HG03108 (cell line): ENCODE measurements at regions not wholly inside any gene's neighbourhood (a gene's known extent, or its start where the extent isn't known, plus 50 kb on each side); places are given as distances from the start of the nearest gene placed in this dataset.
"Not testable (repeated sequence)": the region's sequence is repeated elsewhere in the genome, so short reads cannot be mapped to it uniquely, and the experiment has no call there.

Source experiments
- ATAC-seq: cut with Tn5 transposase; IDR thresholded peaks from one replicate; pipeline ENCODE4 v1.9.1; 2021; ENCODE audit warnings: moderate library complexity; ENCODE audit not compliant: unreplicated experiment

GRCh38 chr6:74891349-74891831, 314.5 kb downstream of the COL12A1 start:
- ATAC-seq = no peak

GRCh38 chr6:74889635-74890034, 316.2 kb downstream of the COL12A1 start:
- no peak for ATAC-seq

DNA sequence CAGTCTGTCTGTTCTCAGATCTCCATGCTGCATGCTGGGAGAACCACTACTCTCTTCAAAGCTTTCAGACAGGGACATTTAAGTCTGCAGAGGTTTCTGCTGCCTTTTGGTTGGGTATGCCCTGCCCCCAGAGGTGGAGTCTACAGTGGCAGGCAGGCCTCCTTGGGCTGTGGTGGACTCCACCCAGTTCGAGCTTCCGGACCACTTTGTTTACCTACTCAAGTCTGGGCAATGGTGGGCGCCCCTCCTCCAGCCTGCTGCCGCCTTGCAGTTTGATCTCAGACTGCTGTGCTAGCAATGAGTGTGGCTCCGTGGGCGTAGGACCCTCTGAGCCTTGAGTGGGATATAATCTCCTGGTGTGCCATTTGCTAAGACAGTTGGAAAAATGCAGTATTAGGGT, 317.1 kb downstream of the COL12A1 start:
- not testable (repeated sequence) for ATAC-seq

GRCh38 chr6:74879976-74880375, 325.9 kb downstream of the COL12A1 start:
- ATAC-seq = no peak

DNA sequence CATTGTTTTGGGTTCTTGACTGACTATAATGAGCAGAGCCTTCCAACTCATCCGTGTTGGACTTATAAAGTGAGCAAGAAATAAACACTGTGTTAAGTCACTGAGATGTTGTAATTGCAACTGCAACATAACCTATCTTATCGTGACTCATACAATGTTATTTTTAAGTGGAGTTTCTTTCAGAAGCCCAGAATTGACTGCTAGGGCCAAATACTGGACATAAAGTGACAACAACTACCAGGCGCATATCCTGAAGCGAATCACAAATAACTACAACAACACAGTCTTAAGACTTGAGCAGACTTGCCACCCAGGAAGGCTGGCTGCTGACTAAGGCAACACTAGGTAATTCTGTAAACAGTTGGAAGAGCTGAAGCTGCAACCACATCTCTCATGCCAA, 326.6 kb downstream of the COL12A1 start:
- ATAC-seq = no peak

- no peak for ATAC-seq
These were observed 330.7 kb downstream of the COL12A1 start for GRCh38 chr6:74875193-74875592.

- ATAC-seq = no peak
These were observed 332.9 kb downstream of the COL12A1 start for GRCh38 chr6:74872754-74873476.

DNA sequence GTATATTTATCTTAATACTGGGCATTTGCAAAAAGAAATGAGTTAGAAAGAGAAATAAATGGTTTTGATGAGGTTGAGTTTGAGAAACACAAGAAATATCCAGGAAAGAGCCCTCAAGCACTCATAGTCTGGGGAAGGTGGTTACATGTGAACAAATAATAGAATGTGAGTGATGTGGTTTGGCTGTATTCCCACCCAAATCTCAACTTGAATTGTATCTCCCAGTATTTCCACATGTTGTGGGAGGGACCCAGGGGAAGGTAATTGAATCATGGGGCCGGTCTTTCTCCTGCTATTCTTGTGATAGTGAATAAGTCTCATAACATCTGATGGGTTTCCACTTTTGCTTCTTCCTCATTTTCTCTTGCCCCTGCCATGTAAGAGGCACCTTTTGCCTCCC, 334.1 kb downstream of the COL12A1 start:
- no peak for ATAC-seq

DNA sequence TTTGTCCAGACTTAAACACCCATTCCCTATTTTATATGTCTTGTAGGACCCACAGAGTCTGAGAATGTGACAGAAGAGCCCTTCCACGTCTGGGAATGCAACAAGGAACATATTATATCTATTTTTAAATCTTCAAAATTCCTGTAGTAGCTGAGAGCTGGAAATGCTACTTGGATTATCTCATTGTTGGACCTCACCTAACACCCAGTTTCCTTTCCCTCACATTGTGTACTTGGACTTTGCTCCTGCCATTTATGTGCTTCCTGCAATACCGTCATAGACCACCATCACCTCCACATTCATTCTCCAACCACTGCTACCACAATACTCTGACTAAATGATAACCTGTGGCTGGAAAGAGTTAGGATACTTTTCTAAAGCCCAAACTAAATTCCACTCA, 335.4 kb downstream of the COL12A1 start:
- no peak for ATAC-seq

- ATAC-seq = no peak
These were observed 338.6 kb downstream of the COL12A1 start for GRCh38 chr6:74867291-74867690.

DNA sequence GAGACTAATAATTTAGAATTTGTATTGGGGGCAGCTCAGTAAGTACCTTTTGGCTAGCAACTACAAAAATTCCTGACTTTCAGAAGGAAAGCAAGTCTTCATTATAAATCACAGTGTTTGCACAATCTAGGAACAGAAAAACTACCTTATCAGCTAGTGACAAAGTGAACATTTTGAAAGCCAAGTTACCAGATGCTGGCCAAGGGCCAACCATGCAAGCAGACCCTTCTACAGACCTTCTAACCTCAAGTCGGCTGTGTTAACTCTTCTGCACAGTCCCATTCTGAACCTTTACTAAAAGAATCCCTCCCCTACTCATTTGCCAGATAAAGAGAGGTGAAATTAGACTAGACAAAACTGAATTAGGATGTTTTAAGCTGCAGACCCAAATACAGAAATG, 341.9 kb downstream of the COL12A1 start:
- no peak for ATAC-seq

DNA sequence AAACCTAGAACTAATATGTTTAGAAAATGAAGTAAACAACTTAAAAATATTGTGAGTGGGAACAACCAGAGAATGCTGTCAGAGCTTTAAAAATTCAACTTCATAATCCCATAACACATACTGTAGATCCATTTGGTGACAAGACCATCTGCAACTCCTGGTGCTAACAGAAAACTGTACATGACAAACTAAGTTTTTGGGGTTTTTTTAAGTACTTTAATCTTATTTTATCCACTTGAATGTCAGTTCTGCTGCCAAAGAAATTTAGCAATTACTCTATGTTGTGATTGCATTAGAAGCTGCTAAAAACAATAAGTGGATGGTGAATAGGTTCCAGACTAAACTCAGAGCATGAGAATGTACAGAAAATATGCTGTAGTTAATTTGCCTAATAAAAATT, 345.4 kb downstream of the COL12A1 start:
- no peak for ATAC-seq

- no peak for ATAC-seq
These were observed 348.7 kb downstream of the COL12A1 start for GRCh38 chr6:74857157-74857556.

DNA sequence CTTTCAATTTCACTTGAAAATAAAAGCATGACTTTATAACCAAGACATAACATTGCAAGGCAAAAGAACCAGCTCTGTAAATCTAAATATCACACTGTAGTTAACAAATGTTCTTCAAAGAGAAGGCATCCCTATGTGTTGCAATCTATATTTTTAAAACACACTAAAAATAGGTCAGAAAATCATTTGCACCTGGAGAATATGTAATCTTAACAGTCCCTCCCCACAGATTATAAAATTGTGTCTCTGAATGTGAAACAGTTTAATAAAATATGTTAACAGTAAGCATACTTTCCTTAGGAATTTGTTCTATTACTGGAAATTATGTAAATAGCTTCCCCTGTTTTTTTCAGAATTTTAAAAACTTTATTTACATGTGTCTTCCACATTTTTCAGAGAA, 351.9 kb downstream of the COL12A1 start:
- ATAC-seq = no peak

DNA sequence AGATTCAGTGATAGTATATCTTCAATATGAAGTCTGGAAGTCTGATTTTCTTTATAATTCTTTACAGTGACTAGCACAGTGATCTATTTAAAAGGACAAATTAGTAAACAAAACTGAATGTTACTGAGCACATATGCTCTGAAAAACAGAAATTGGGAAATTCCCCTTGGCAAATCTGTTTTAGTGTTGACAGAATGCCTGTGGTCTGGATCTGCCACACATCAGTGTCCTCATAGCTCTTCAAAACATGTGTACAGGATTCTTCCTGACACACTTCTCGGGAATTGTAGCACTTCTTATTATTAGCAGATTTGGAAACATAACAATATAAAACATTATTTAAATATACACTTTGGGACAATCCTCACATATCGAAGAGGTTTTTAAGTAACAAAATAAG, 354.3 kb downstream of the COL12A1 start:
- no peak for ATAC-seq

DNA sequence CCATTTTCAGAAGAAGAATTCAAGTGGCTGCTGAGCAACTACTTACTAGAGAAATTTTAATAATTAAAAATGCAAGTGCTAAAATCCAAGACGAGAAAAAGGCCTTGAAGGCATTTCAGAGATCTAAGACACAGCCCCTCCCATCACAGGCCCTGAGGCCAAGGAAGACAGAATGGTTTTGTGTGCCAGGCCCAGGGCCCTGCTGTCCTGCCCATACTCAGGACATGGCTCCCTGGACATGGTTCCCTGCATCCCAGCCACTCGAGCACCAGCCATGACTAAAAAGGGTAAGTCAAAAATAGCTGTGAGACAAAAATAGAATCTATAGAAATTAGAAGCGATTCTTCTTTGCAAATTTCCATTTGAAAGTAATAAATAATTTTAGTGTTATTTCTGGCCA, 364.9 kb downstream of the COL12A1 start:
- ATAC-seq = no peak

GRCh38 chr6:74834967-74835366, 370.9 kb downstream of the COL12A1 start:
- no peak for ATAC-seq

GRCh38 chr6:74826263-74826662, 379.6 kb downstream of the COL12A1 start:
- ATAC-seq = no peak

- ATAC-seq = no peak
These were observed 391.4 kb downstream of the COL12A1 start for GRCh38 chr6:74814440-74814839.

- ATAC-seq = no peak
These were observed 398.2 kb downstream of the COL12A1 start for GRCh38 chr6:74807674-74808073.

DNA sequence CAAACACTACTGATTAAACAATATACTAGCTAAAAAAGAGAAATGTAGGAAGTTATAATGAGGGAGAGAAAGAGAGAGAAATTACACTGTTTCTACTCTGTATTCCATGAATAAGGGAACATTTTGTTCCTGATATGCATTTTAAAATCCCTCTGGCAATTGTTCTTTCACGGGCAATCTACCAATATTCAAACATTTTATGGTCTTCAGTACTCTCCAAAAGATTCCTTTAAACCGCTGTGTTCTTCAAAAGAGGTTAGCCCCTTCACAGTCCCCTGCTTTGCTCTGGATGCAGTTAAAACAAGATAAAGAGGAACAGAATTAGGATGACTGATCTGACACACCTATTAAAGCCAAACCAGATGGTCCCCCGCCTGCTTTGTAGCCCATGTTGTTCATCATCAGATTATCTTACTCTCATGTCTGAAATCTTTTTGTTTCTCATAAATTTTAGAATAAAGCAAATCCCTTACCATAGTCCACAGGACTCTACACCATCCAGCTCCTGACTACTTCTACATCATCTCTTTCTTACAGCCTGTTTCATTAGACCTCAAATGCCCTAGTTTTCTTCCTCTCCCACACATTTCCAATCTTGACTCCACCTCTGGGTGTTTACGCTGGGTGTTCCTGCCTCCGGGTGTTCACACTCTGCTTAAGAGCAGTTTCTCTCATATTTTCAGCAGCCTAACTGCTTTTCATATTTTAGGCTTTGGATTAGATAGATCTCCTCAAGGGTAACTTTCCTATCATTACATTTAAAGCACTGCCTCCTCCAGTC, 399.7 kb downstream of the COL12A1 start:
- no peak for ATAC-seq

GRCh38 chr6:74798302-74798701, 407.6 kb downstream of the COL12A1 start:
- ATAC-seq = no peak
